Gastrocnemius medialis (tissue), 4 donors: ENCODE measurements at regions not wholly inside any gene's neighbourhood (a gene's known extent, or its start where the extent isn't known, plus 50 kb on each side); places are given as distances from the start of the nearest gene placed in this dataset.

Experiments used
- ATAC-seq, 2 donors: fragments of 150-250 bp; one replicate each; pipeline ENCODE4 v1.9.1; 2016
- DNase-seq, 2 donors: peaks; one replicate each; pipeline ENCODE4 v3.0.0-alpha.2; 2019
- H3K27ac ChIP-seq, 4 donors: fragments of 200-600 bp; sonication (generic); 1 replicate in 1 of 4; 2 replicates in 3 of 4; pipeline ENCODE4 v1.5.1; 2016 to 2018; ENCODE audit warnings: mild to moderate bottlenecking in 2 of 4, moderate library complexity in 1 of 4
- H3K27me3 ChIP-seq, 3 donors: fragments of 200-600 bp; sonication (generic) in 2 of 3; 1 replicate in 1 of 3; 2 replicates in 2 of 3; pipeline versions ENCODE4 v1.5.1 to v1.6.0; 2016 to 2019; ENCODE audit warnings: mild to moderate bottlenecking in 1 of 3, moderate library complexity in 1 of 3
- H3K36me3 ChIP-seq, 2 donors: fragments of 200-600 bp; sonication (generic) in 1 of 2; one replicate each; pipeline ENCODE4 v1.5.1; 2017 to 2018
- H3K4me1 ChIP-seq, 2 donors: fragments of 200-600 bp; sonication (generic) in 1 of 2; one replicate each; pipeline ENCODE4 v1.5.1; 2016 to 2017; ENCODE audit warnings: mild to moderate bottlenecking in 2 of 2
- H3K4me3 ChIP-seq, 4 donors: fragments of 200-600 bp; sonication (generic) in 3 of 4; 1 replicate in 1 of 4; 2 replicates in 3 of 4; pipeline ENCODE4 v1.5.1; 2016 to 2019; ENCODE audit warnings: mild to moderate bottlenecking in 2 of 4
- H3K9me3 ChIP-seq, 3 donors: fragments of 200-600 bp; sonication (generic) in 2 of 3; 1 replicate in 1 of 3; 2 replicates in 2 of 3; pipeline ENCODE4 v1.5.1; 2016 to 2019
- POLR2A ChIP-seq, 2 donors: fragments of 450-650 bp; IDR thresholded peaks; one replicate each; pipeline ENCODE4 v1.6.1; 2017; ENCODE audit warnings: antibody characterized with exemption in 2 of 2, mild to moderate bottlenecking in 2 of 2, moderate library complexity in 2 of 2
- in situ Hi-C, 4 donors: fragments of 200-750 bp; cut with MboI; loops; one replicate each; pipeline versions ENCODE4 v1.15.0 to v1.8.0; 2017; ENCODE audit warnings: low sequenced_read_pairs in 4 of 4
- intact Hi-C: fragments of 100-400 bp; cut with DNase I; formaldehyde crosslinking; loops from one replicate; pipeline ENCODE4 v1.15.1; 2023; ENCODE audit warnings: low total_unique reads
- TF ChIP-seq, protein P1 (sequence below), 5 experiments: fragments of 450-650 bp in 3 of 5; fragments of 200-600 bp in 2 of 5; sonication (generic) in 2 of 5; IDR thresholded peaks in 4 of 5; conservative IDR thresholded peaks in 1 of 5; 1 replicate in 4 of 5; 2 replicates in 1 of 5; pipeline ENCODE4 v1.5.1; 2016 to 2019; ENCODE audit warnings: antibody characterized with exemption in 5 of 5, mild to moderate bottlenecking in 3 of 5, moderate library complexity in 3 of 5

DNA sequence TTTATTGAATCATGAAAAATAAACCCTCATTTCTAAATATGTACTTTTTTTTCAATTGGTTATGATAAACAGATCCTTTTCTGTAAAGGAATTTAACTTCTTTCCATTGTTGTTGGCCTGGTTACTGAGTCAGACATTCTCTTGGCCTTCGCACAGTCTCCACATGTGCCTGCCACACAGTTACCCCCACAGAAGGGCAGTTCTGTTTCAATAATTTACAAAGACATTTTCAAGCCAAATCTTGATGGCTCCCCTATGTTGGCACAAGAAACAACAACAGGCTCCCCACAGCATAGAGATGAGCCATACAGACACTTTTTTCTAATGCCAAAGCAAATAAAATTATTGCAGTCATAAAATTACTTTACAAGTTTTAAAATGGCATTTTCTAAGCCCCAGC lies 55.6 kb upstream of the BEND6 start:
- no peak for DNase-seq
- in situ Hi-C loops = no loop called here

DNA sequence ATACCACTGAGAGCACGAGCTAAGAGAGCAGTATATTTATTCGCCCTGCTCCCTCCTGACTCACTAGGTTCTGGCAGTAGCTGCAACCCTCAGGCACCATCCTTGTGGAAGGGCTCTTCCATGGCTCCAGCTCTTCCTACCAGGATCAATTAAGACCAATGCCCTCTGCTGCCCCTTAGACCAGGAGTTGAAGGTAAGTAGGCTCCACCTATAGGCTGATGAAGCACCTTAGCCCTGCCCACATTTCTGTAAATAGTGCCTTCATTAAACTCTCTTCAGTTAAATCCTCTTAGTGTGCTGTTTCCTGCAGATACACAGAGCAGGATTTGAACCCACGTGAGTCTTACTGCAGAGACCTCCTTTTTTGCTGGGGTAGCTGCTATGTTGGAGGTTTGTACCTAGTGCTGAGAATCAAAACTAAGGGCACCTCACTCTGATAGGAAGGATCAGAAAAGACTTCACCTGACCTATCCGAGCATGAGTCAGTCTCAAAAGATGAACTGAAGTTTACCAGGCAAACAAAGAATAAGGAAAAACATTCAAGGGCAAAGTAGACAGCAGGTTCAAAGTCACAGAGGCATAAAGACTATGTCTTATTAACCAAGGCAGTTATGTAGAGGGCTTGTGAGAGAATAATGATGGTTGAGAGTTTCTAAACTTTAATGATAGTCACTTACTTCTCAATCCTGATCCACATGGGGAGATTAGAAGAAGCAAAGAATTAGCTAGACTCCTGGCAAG lies 56.9 kb upstream of the BEND6 start:
- ATAC-seq = no peak
- no peak for TF ChIP-seq POLR2A (IDR thresholded peaks at IDR 0.05)
- TF ChIP-seq, protein P1, sequence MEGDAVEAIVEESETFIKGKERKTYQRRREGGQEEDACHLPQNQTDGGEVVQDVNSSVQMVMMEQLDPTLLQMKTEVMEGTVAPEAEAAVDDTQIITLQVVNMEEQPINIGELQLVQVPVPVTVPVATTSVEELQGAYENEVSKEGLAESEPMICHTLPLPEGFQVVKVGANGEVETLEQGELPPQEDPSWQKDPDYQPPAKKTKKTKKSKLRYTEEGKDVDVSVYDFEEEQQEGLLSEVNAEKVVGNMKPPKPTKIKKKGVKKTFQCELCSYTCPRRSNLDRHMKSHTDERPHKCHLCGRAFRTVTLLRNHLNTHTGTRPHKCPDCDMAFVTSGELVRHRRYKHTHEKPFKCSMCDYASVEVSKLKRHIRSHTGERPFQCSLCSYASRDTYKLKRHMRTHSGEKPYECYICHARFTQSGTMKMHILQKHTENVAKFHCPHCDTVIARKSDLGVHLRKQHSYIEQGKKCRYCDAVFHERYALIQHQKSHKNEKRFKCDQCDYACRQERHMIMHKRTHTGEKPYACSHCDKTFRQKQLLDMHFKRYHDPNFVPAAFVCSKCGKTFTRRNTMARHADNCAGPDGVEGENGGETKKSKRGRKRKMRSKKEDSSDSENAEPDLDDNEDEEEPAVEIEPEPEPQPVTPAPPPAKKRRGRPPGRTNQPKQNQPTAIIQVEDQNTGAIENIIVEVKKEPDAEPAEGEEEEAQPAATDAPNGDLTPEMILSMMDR (IDR thresholded peaks at IDR 0.05 in 4 of 5, conservative IDR thresholded peaks at IDR 0.05 in 1 of 5) = no peak
- Histone ChIP-seq H3K27me3 (no peaks in the 10 kb centered on the region), H3K9me3 (no peaks in the 10 kb centered on the region), H3K4me1 (peaks cover 0 to 8% of the 10 kb centered on the region in 2 donors), H3K36me3 (no peaks in the 10 kb centered on the region), H3K27ac (no peak overlapping the region), H3K4me3 (no peak overlapping the region)
- intact Hi-C loops (no loop called here), in situ Hi-C loops (no loop called here)
- no peak for DNase-seq

More for the DNA sequence above, 55.6 kb upstream of the BEND6 start:
- no peak for ATAC-seq
- Histone ChIP-seq H3K27me3 (no peaks in the 10 kb centered on the region), H3K4me3 (no peak overlapping the region), H3K9me3 (no peaks in the 10 kb centered on the region), H3K27ac (no peak overlapping the region), H3K4me1 (peaks cover 0 to 8% of the 10 kb centered on the region in 2 donors), H3K36me3 (no peaks in the 10 kb centered on the region)
- TF ChIP-seq POLR2A (IDR thresholded peaks at IDR 0.05) = no peak
- TF ChIP-seq, protein P1 (IDR thresholded peaks at IDR 0.05 in 4 of 5, conservative IDR thresholded peaks at IDR 0.05 in 1 of 5) = no peak
- intact Hi-C loops = no loop called here

GRCh38 chr6:56891754-56892153 lies 63.2 kb upstream of the BEND6 start:
- H3K27ac ChIP-seq = no peak overlapping the region
- in situ Hi-C loops (no loop called here), intact Hi-C loops (no loop called here)
- H3K27me3 ChIP-seq = no peaks in the 10 kb centered on the region
- no peak for TF ChIP-seq POLR2A (IDR thresholded peaks at IDR 0.05)
- TF ChIP-seq, protein P1 (IDR thresholded peaks at IDR 0.05 in 4 of 5, conservative IDR thresholded peaks at IDR 0.05 in 1 of 5) = no peak
- no peaks in the 10 kb centered on the region for H3K4me1 ChIP-seq
- H3K9me3 ChIP-seq = no peaks in the 10 kb centered on the region
- no peak overlapping the region for H3K4me3 ChIP-seq
- no peak for DNase-seq
- ATAC-seq = no peak
- H3K36me3 ChIP-seq = no peaks in the 10 kb centered on the region

GRCh38 chr6:56890683-56891429 lies 64.1 kb upstream of the BEND6 start:
- TF ChIP-seq POLR2A (IDR thresholded peaks at IDR 0.05) = no peak
- TF ChIP-seq, protein P1 (IDR thresholded peaks at IDR 0.05 in 4 of 5, conservative IDR thresholded peaks at IDR 0.05 in 1 of 5) = no peak
- intact Hi-C loops = no loop called here

More at GRCh38 chr6:56890683-56891429, 64.1 kb upstream of the BEND6 start:
- no peak for ATAC-seq
- no peaks in the 10 kb centered on the region for H3K9me3 ChIP-seq
- in situ Hi-C loops = no loop called here
- no peak overlapping the region for H3K4me3 ChIP-seq
- H3K27me3 ChIP-seq = no peaks in the 10 kb centered on the region
- H3K4me1 ChIP-seq = no peaks in the 10 kb centered on the region
- H3K27ac ChIP-seq = no peak overlapping the region
- no peaks in the 10 kb centered on the region for H3K36me3 ChIP-seq
- DNase-seq = no peak
